SHP77 treated with DMSO at 0.1 percent for 48 hours (cell line): ENCODE measurements at regions not wholly inside any gene's neighbourhood (a gene's known extent, or its start where the extent isn't known, plus 50 kb on each side); places are given as distances from the start of the nearest gene placed in this dataset.

Experiments
- DNase-seq: peaks from one replicate; lab custom pipeline; 2025; lab: John Stamatoyannopoulos, UW

DNA sequence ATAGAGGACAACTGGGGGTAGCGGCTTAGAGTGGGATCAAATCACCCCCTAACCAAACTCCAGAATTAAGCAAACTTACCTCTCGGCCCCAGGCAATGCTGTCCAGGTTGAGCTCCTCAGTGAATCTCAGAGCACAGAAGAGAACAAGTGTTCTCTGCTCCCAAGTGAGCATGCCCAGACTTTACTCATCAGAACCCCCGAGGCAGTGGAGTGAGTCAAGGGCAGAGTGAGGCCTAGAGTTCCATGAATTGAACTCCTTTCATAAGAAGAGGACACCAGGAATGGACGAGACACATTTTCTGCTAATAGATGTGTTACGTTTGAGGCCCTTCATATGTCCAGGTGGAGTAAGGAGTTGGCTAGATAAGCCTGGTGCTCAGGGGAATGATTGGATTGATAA is 134.0 kb upstream of the DTNBP1 start:
- no peak for DNase-seq

DNA sequence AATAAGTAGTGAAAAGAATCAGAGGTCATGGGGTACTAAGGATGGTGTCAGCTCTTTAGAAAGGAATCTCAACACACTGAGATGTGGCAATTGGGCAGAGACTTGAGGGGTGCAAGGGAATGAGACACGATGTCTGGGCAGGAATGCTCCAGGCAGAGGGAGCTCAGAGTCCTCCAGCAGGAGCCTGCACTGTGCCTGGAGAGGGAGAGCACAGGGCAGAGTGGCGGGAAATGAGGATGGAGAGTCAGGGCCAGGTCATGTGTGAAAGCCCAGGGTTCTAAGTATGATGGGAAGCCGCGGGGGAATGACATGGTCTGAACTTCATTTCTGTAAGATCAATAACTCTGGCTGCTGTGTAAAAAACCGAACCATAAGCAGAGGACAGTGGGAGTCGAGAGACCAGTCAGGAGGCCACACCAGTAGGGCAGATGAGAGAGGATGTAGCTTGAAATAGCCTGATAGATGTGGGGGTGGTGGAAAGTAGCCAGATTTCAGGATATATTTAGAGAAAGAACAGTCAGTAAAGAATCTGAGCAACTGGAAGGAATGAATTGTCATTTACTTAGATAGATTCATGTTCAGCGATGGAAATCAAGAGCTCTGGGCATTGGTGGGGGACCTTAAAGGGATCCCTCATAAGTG is 133.4 kb upstream of the DTNBP1 start:
- DNase-seq, result no peak

DNA sequence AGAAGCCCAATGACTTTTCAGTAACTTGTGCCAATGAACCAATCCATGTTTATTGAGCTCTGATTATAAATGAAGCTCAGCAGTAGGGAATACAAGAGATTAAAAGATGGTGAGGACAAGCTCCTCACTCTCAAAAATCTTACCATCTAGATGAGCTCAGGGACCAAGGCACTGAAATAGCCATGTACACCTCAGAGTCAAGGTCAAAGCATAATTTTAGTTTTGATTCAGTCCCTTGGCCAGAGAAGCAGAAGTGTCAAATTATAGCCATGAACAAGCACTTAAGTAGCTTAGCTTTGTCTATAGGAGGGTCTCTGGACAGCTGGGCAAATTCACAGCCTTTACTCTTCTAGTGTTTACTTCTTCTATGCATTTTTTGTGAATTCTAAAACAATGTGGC is 131.0 kb upstream of the DTNBP1 start:
- DNase-seq, result no peak

DNA sequence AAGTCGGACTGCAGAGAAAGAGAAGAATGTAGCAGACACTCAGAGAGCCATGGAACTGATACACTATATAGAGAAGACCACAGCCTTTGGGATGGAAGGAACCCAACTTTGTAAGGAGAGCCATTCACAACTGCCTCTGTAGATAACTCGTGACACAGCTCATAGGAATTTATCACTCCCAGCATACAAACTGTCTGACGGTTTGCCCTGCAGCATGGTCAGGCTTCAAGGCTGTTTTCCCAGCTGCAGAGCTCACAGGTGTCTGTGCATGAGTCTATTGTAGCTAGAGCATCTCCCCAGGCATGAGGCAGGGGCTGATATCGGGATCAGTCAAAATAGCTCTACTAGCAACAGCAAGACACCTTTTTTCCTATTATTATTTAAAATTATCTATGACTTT is 130.5 kb upstream of the DTNBP1 start:
- no peak for DNase-seq

DNA sequence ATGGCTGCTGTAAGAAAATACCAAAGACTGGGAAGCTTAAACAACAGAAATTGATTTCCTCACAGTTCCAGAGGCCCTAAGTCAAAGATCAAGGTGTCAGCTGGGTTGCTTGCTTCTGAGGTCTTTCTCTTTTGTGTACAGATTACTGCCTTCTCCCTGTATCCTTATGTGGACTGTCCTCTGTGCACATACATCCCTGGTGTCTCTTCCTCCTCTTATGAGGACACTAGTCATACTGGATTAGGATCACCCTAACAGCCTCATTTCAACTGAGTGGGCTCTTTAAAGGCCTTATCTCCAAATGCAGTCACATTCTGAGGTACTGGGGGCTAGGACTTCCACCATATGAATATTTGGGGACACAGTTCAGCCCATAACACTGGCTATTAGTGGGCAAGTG is 130.0 kb upstream of the DTNBP1 start:
- no peak for DNase-seq

DNA sequence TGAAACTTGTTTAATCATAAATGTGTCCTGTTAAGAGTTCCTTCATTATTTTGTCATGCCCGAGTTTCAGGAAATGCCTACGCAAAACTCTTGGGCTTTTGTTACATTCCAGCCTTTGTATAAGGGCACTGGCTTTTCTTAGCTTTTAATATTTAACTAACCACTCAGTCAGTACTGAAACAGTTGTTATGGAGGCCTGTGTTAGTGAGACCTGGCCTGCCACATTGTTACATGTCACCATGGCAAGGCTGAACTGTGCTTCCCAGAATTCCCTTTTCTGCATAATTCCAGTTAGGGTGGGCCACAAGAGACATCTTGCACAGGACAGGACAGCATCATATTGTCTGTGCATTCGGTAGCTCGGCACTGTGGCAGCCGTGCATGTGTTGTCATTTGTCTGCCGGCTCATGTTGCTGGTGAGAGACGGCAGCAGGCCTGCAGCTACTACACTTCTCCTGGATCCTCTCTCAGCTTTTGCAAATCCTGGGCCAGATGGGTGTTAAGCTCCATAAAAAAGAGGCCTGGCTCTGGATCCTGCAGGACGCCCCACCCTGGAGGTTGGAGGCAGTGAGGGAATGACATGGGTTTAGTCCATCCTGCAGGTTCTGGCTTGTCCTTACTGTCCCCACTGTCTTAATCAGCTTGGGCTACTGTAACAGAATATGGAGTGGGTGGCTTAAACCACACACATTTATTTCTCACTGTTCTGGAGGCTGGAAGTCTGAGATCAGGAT is 128.8 kb upstream of the DTNBP1 start:
- DNase-seq, result no peak

DNA sequence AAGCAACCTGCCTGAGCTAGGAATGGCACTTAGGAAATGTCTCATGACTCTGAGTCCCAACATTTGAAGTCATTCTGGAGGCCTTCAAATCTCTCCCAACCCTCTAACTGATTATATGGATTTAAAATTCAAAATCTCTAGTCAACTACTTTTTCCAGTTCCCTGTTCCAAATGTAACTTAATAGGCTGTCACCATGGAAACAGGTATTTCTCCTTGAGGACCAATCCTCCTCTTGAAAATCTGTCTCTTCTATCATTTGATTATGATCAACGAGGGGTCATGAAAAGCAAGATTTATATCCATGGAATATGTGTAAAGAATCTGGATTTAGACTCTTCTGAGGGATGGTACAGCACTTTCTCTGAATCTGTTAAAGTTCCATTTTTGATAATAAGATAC is 127.3 kb upstream of the DTNBP1 start:
- DNase-seq, result no peak

DNA sequence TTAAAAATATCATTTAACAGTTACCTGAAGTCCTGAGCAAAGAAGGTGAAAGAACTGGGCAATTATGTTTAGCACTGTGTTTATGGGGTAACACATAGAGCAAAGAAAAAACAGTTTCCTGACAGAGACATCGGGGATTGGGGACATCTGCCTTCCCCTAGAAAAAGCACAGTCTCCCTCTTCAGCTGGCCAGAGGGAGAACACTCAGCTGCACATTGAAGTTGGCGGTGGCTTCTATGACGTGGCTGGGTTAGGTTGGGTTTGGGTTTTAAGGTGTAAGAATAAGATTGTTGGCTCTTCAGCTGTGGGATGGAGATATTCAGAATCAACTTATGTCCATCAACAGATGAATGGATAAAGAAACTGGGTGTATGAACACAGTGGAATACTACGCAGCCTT is 124.0 kb upstream of the DTNBP1 start:
- DNase-seq, result no peak

DNA sequence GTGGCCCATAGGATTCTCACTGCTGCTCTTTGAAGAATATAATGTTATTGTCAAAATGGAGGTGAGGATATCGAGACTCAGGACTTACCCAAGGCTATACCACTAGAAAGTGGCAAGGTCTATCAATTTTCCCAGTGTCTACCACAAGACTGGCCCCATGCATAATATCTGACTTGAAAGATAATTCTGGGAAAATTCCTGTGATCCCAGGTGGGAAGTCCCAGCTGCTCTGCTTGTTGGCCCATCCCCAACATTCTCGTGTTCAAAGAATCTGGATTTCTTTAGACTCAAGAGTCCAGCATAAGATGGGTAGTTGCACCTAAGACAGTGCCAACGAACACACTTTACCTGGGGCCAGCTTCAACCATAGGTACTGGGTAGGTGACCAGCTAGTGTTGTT is 120.7 kb upstream of the DTNBP1 start:
- no peak for DNase-seq

DNA sequence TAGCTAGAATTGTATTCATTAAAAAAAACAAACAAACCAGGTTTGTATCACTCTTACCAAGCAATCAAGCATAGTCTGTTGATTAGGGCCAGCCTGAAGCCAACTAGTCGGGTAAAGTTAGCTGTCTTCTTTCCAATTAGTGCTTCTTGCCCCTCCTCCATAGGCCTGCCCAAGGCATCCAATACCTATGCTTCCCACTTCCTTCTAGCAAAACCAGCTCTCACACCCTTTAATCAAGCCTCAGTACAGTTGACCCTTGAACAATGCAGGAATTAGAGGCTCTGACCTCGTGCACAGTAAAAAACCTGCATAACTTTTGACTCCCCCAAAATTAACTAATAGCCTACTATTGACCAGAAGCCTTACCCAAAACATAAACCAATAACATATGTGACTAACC is 119.1 kb upstream of the DTNBP1 start:
- no peak for DNase-seq

DNA sequence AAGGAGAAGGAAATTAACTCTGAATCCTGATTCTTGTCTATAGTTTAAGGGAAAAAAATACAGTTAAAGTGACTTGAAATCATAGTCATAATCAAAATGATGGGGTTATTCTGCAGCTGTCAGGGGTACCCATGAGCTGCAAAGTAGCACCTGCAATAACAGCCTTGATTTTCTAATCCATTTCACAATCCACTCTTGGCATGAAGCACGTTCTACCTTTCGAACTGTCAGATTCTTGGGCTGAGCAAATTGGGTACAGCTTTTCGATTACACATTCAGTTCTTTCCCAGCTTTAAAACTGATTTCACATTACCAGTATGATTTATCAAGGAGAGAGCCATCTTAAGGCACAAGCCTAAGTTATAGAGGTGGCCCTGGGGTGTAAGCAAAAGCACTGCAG is 118.5 kb upstream of the DTNBP1 start:
- DNase-seq, result no peak

DNA sequence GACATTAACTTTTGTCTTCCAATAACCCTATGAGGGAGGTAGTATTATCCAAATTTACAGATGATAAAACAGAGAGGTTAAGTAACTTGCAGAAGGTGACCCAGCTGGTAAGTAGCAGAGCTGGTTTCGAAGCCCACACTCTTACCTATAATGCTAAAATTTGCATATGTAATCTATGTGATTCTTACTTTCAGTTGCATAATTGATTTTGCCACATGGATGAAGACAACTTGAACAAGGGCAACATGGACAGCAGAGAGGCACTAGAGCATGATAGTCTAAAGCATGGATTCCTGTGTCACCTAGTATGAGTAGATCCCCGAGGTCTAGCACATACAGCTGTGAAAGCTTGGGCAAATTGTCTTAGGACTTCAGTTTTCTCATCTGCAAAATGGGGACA is 117.6 kb upstream of the DTNBP1 start:
- DNase-seq, result no peak

DNA sequence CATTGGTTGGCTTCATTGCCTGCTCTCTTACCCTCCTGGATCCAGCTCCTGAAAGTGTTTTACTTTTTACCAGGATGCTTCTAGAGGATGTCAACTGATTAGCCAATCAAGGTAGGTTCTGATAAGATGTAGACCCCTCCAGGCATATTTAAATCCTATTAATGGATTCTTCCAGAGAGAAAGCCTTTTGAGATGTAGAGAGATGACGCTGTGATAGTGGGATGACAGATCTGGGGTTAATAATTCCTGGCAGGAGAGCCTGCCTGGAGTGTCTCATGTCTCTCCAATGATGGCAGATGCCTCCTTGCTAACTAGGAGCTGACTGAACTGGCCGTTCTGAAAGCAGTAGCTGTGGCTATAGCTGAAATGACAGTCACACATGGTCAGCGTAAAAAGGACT is 116.9 kb upstream of the DTNBP1 start:
- DNase-seq, result no peak

DNA sequence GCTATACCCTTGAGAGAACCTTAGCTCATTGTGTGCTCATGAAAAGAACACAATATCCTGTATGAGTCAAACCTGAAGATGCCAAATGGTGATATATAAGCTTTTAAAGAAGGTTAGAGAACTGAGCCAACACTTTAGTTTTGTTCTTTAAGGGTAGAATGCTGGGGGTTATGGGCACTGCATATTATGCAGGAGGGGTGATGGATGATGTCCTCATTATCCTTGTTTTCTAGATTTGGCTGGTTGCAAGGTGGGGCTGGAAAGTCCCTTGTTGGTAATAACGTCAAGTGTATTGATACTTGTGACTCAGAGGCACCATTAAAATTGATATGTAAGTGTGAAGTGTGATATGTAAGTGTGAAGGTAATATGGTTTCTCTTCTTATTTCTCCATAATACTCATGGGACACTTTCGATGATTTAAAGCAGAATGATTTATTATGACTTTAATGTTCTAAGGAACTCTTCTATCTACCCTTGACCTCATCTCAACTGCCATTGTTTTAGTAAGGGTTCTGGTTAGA is 113.7 kb upstream of the DTNBP1 start:
- no peak for DNase-seq

DNA sequence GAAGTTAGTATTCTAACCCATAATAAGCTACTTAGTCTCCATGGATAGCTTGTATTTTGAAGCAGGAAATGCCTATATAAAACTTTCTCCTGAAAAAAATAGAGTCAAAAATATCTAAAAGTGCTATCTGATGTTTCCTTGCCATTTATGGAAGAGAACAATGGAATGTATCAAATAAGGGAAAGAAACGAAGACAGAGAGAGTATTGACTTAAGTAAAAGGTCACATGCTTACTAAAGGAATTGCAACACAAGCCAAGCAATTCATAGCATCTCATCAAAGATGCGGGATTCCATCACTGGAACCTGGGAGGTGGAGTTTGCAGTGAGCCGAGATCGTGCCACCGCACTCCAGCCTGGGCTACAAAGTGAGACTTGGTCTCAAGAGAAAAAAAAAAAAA is 112.9 kb upstream of the DTNBP1 start:
- DNase-seq, result no peak

DNA sequence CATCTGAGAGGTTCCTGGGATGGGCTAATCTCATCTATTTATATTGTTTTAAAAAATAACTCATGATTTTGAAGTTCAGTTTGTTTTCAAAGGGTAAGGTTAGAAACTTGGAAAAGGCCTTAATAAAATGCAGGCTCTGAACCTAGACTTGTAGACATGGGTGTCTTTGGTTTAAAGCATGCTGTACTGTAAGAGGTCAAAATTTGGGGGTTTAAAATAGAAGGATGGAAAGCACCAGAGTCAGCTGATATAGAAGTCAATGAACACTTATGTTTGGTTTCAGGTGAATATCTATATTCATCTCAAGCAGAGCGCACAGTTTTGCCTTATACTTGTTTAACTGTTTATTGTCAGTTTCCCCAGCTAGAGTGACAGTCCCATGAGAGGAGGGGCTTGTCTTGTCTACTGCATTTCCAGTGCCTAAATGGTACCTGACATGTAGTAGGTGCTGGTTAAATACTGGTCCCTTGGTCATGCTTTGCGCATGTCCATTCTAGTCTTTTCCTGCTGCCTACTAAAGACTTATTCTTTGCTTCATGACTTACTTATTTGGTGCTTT is 112.3 kb upstream of the DTNBP1 start:
- DNase-seq, result no peak

DNA sequence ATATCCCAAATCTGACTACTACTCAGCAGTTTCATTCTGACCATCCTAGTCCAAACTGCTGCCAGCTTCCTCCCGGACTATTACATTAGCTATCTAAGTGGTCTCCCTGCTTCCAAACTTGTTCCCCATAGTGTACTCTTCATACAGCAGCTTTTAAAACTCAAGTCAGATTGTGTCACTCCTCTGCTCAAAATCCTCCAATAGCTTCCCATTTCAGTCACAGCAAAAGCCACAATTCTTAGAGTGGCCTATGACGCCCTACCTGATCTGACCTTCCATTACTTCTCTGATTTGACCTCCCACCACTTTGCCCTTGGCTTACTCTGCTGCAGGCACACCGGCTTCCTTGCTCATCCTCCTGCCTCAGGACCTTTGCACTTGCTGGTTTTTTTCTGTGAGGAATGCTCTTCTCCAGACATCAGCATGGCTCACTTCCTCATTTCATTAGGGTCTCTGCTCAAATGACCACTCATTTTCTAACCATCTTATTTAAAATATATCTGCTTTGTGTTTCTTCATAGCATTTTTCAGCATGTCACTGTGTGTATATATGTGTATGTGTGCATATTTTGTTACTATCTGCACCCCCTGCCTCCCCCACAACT is 111.1 kb upstream of the DTNBP1 start:
- DNase-seq, result no peak

DNA sequence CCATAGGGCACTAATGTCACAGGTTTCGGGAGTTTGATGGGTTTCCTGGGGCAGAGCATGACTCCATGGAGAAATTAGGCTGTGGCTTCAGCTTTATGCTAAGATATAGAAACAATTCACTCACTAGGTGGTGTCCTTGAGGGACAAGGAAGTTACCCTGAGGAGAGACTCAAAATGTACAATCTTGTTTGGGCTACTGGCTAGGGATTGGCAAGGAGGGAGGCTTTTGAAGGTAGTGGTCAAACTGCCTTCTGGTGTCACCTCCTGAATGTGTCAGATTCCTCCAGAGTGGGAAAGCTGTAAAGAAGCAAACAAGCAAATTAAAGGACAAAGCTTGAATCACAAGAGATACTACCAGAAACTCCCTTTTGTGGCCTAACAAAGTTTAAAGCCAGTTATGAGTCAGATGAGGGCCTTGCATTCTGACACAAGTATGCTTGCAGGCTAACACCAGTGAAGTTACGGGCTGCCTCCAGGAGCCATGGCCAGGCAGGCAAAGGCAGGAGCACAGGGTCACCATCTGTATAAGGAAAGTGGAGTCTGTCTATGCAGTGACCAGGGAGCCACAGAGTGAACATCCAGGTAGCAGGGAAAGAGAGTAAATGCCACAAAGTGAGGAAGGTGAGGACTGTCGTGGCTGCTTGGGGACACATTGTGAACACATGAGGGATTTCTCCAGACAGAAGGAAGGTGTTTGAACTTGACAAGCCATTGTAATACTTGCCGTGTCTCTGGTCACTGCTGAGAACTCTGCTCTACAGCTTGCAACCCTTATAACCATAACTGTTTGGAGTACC is 107.7 kb upstream of the DTNBP1 start:
- DNase-seq, result no peak

DNA sequence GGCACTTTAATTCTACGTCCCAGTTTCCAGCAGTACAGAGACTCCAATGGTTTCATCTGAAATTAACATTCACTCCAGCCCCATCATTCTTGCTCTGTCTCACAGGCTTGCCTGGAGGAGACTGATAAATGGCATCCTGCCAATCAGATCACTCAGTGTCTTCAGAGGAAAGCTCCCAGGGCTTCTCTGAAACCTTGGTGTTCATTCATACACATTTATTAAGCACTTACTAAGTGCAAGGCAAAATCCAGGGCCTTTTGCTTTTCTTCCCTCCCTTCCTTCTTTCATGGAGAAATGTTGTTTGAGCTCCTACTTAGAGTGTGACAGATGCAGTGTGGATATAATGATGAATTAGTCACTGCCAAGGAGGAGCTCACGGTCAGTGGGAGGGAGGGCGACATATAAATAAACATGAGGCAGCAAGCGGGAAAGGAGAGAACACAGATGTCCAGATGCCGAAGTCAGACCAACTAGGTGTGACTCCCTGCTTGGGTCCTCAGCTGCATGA is 106.7 kb upstream of the DTNBP1 start:
- DNase-seq, result no peak

DNA sequence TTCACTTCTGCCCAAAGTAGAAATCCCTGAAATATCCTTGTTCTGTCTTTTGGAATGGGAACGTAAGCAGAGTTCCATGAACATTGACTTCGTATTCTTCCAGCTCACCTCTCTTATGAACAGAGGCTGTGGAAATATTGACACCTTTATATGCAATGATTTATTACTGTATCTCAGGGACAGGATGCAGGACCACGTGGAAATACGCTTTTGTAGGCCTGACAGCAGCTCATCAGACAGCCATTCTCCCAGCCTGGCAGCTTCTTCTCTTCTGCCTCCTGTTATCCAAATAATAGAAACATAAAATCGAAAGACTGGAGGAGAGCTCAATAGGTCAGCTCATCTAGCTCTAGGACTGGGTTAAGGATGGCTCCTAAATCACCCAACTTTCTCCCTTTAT is 106.2 kb upstream of the DTNBP1 start:
- DNase-seq, result no peak

DNA sequence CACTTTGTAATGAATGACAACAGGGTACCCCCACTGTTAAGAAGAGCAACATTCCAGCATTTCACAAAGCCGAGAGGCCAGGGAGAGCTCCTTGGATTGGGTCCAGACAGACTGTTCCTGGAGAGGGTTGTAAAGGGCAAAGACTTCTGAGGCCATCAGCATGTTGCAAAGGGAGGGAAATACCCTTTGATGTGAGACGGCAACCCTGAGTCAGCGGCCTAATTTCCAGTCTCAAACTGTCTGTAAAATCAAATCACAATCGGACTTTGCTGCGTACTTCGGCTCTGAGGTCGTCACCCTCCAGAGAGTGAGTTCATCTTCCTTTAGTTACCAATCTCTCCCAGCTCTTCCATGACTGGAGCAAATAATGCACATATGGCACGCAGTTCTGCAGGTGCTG is 101.0 kb upstream of the DTNBP1 start:
- no peak for DNase-seq

DNA sequence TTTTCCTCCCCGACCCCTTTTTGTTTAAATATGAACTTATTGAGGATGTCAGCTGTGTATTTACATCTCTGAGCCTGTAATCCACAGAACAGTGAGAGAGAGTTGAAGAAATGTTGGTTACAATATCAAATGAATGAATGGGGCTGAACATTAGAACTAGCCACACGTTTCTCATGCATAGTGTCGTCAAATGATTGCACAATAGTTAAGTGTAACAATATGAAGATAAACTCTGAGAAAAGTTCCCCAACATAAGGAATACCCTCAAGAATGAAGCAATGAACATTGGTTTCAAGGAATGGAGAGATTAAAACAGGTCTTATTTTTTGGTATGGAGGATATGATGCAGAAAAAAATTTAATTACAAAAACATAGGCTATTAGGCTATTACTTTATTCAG is 100.5 kb upstream of the DTNBP1 start:
- DNase-seq, result no peak
